Heart right ventricle (tissue), 16 donors: ENCODE measurements at regions not wholly inside any gene's neighbourhood (a gene's known extent, or its start where the extent isn't known, plus 50 kb on each side); places are given as distances from the start of the nearest gene placed in this dataset.

Experiments
- ATAC-seq, 8 donors: fragments of 200-7000 bp; cut with Tn5 transposase; one replicate each; pipeline ENCODE4 v1.9.1; 2020; ENCODE audit warnings: mild to moderate bottlenecking in 8 of 8, moderate library complexity in 8 of 8, moderate number of reproducible peaks in 1 of 8
- DNase-seq, 2 donors: peaks; one replicate each; pipeline ENCODE4 v3.0.0-alpha.2; 2020
- H3K27ac ChIP-seq, 10 donors: fragments of 200-600 bp; sonication (generic) in 2 of 10; one replicate each; pipeline versions ENCODE4 v1.5.0 to v1.8.0; 2020 to 2022; ENCODE audit warnings: mild to moderate bottlenecking in 3 of 10
- H3K27me3 ChIP-seq, 7 donors: fragments of 200-600 bp; one replicate each; pipeline ENCODE4 v1.8.0; 2021 to 2022; ENCODE audit warnings: mild to moderate bottlenecking in 2 of 7
- H3K36me3 ChIP-seq, 9 donors: fragments of 200-600 bp; sonication (generic) in 1 of 9; one replicate each; pipeline versions ENCODE4 v1.5.0 to v1.8.0; 2020 to 2022; ENCODE audit warnings: mild to moderate bottlenecking in 2 of 9
- H3K4me1 ChIP-seq, 9 donors: fragments of 200-600 bp; sonication (generic) in 1 of 9; one replicate each; pipeline versions ENCODE4 v1.5.0 to v1.8.0; 2020 to 2022; ENCODE audit warnings: mild to moderate bottlenecking in 4 of 9
- H3K4me3 ChIP-seq, 10 donors: fragments of 200-600 bp; sonication (generic) in 2 of 10; one replicate each; pipeline versions ENCODE4 v1.5.0 to v1.8.0; 2020 to 2022; ENCODE audit warnings: mild to moderate bottlenecking in 7 of 10, moderate library complexity in 2 of 10
- H3K9me3 ChIP-seq, 11 donors: fragments of 200-600 bp in 10 of 11; sonication (generic) in 2 of 11; one replicate each; pipeline versions ENCODE4 v1.5.0 to v1.8.0; 2013 to 2022; ENCODE audit warnings: mild to moderate bottlenecking in 2 of 11, control low read depth in 1 of 11, moderate library complexity in 1 of 11
- CTCF ChIP-seq, 9 donors: fragments of 200-600 bp; sonication (generic) in 2 of 9; IDR thresholded peaks; one replicate each; pipeline versions ENCODE4 v1.5.0 to v1.8.0; 2021 to 2022; ENCODE audit warnings: antibody characterized with exemption in 9 of 9, mild to moderate bottlenecking in 5 of 9, moderate library complexity in 1 of 9
- WGBS, 2 donors: extraction: QIAGEN DNeasy Blood & Tissue Kit; methylation state at CpG; one replicate each; pipeline ENCODE4 v1.1.7; 2013; ENCODE audit warnings: inconsistent platforms in 1 of 2; 5-methylcytosine and 5-hydroxymethylcytosine counted together
- intact Hi-C, 10 donors: fragments of 100-400 bp; cut with DNase I; formaldehyde crosslinking; loops; one replicate each; pipeline versions ENCODE4 v1.11.1 to v1.14.2; 2022
- donor health status: Arrhythmogenic right ventricular cardiomyopathy.
- donor health status: ischemic (EF 13 %, LVEDD 7.1; RV severe dilation, severe dysfunction).
- donor health status: healthy with polysubstance abuse.
- donor health status: DM: no; HTN: yes; CAD: no.
- donor health status: DM: no; HTN: no; CAD: no.
- donor health status: ischemic (EF 25% LVEDD 6.9; RV normal size, moderate dysfunction).
- donor health status: ischemic (EF 25% LVEDD 5.7; RV mildly dilated, moderate dysfunction).
- donor health status: healthy.
- donor health status: DM: yes; HTN: yes; CAD: no.
- donor health status: Ischemic cardiomyopathy.
- donor health status: ischemic (EF 35%, LVEDD 5.7; RV mildly dilated, moderate dysfunction).
- donor health status: nonischemic (EF 11% LVEDD 7.7; RV severe dilation, severe dysfunction).
- donor health status: DM: yes; HTN: yes; CAD: no.
- donor health status: PGD.
- donor health status: ischemic (EF 29% LVEDD 5.4; RV normal size, mild dysfunction).
- donor health status: nonischemic (EF 23%, LVEDD 6.1; RV moderate dilation, normal function).

- H3K9me3 ChIP-seq: peaks cover 0 to 23% (median 10%) of the 10 kb centered on the region in 11 donors
- peaks cover 5 to 20% (median 18%) of the 10 kb centered on the region in 9 donors for H3K4me1 ChIP-seq
- H3K4me3 ChIP-seq: no peak overlapping the region
- WGBS, 2 donors: 85 to 86% methylated on average over 3 of the region's 3 CpGs
- no peaks in the 10 kb centered on the region for H3K36me3 ChIP-seq
- intact Hi-C loops: no loop called here
- no peak overlapping the region for H3K27ac ChIP-seq
- H3K27me3 ChIP-seq: no peaks in the 10 kb centered on the region
- DNase-seq (no peak), ATAC-seq (no peak)
- no peak for TF ChIP-seq CTCF (IDR thresholded peaks at IDR 0.05)
Measured at GRCh38 chr3:16081661-16082060, 92.8 kb upstream of the GALNT15 start.

GRCh38 chr3:16084887-16085286 is 89.6 kb upstream of the GALNT15 start:
- peaks cover 0 to 20% (median 10%) of the 10 kb centered on the region in 11 donors for H3K9me3 ChIP-seq
- intact Hi-C loops: no loop called here
- no peaks in the 10 kb centered on the region for H3K27me3 ChIP-seq
- H3K36me3 ChIP-seq: no peaks in the 10 kb centered on the region
- ATAC-seq (no peak), DNase-seq (no peak)
- H3K27ac ChIP-seq: peak overlapping the region in 2 of 10 donors; percentile 29 to 65
- TF ChIP-seq CTCF (IDR thresholded peaks at IDR 0.05): no peak
- H3K4me3 ChIP-seq: no peak overlapping the region
- H3K4me1 ChIP-seq: peaks cover 5 to 21% (median 19%) of the 10 kb centered on the region in 9 donors
- WGBS, 2 donors: 61 to 63% methylated on average over 4 of the region's 4 CpGs

- peak overlapping the region in 7 of 10 donors; percentile 29 to 80 (median 51) for H3K27ac ChIP-seq
- H3K4me3 ChIP-seq: no peak overlapping the region
Measured at GRCh38 chr3:16085410-16085809, 89.1 kb upstream of the GALNT15 start.

GRCh38 chr3:16085884-16086608 is 88.4 kb upstream of the GALNT15 start:
- Histone ChIP-seq H3K4me1 (peaks cover 5 to 29% (median 21%) of the 10 kb centered on the region in 9 donors), H3K27ac (peak overlapping the region in 8 of 10 donors; percentile 29 to 80 (median 50)), H3K27me3 (no peaks in the 10 kb centered on the region), H3K9me3 (peaks cover 0 to 15% (median 9%) of the 10 kb centered on the region in 11 donors), H3K4me3 (no peak overlapping the region), H3K36me3 (no peaks in the 10 kb centered on the region)
- DNase-seq (peak; percentile 80 to 86), ATAC-seq (peak; percentile 59 to 95 (median 88))
- TF ChIP-seq CTCF (IDR thresholded peaks at IDR 0.05): no peak
- WGBS, 2 donors: 56 to 57% methylated on average over 13 of the region's 13 CpGs
- intact Hi-C loops: no loop called here

More at GRCh38 chr3:16085410-16085809, 89.1 kb upstream of the GALNT15 start:
- DNase-seq: no peak
- H3K36me3 ChIP-seq: no peaks in the 10 kb centered on the region
- TF ChIP-seq CTCF (IDR thresholded peaks at IDR 0.05): no peak
- WGBS, 2 donors: 26 to 35% methylated on average over 4 of the region's 4 CpGs
- ATAC-seq: peak in 1 of 8 donors; percentile 22
- peaks cover 0 to 20% (median 10%) of the 10 kb centered on the region in 11 donors for H3K9me3 ChIP-seq
- H3K4me1 ChIP-seq: peaks cover 5 to 23% (median 20%) of the 10 kb centered on the region in 9 donors
- no peaks in the 10 kb centered on the region for H3K27me3 ChIP-seq
- intact Hi-C loops: no loop called here
